HG02852 (cell line): ENCODE measurements at regions not wholly inside any gene's neighbourhood (a gene's known extent, or its start where the extent isn't known, plus 50 kb on each side); places are given as distances from the start of the nearest gene placed in this dataset.
"Not testable (repeated sequence)": the region's sequence is repeated elsewhere in the genome, so short reads cannot be mapped to it uniquely, and the experiment has no call there.

Source experiments
- ATAC-seq: cut with Tn5 transposase; IDR thresholded peaks from one replicate; pipeline ENCODE4 v1.9.1; 2021; ENCODE audit warnings: mild to moderate bottlenecking, moderate library complexity; ENCODE audit not compliant: unreplicated experiment

- ATAC-seq: no peak
Observed at GRCh38 chr14:43755707-43756106, 751.4 kb downstream of the FSCB start.

GRCh38 chr14:43754838-43755237 lies 752.2 kb downstream of the FSCB start:
- ATAC-seq: no peak

DNA sequence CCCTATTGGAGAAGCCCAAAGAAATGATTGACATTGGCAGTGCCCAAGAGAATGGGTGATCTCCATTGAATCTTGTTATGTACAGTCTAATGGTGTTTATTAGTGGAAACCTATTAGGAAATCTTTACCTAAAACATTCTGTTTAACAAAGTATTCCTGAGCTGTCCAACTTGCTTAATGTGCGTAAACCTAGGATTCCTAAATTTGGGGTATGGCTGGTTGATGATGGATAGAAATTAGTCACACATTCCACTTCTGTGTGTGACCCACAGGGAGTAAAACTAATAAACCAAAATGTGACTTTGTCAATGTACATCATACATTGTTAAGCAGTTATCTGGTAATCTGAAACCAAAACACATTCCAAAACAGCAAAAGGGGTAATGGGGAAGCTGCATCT lies 761.3 kb downstream of the FSCB start:
- ATAC-seq: no peak

DNA sequence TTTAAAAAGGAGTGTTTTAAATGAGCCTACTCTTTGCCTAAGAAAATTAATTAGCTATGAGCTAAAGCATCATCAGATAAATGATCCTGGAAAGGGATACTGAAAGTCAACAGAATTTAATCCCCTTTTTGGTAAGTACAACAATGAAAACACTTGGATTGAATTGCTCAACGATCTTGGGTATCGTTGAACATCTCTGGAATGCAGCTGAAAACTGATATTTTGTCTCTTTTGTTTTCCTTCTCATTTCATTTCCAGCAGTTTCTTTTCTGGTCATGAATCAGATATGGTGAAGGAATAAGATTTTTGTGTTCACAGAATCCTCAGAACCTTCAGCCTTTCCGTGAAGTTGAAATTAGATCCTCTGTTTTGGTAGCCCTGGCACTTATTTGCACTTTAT lies 771.2 kb downstream of the FSCB start:
- no peak for ATAC-seq

GRCh38 chr14:43729143-43729542 lies 777.9 kb downstream of the FSCB start:
- no peak for ATAC-seq

GRCh38 chr14:43706900-43707299 lies 800.2 kb downstream of the FSCB start:
- ATAC-seq: no peak

- ATAC-seq: not testable (repeated sequence)
Observed at GRCh38 chr14:43698561-43699284, 808.4 kb downstream of the FSCB start.

GRCh38 chr14:43697003-43697402 lies 810.1 kb downstream of the FSCB start:
- no peak for ATAC-seq

GRCh38 chr14:43692706-43693105 lies 814.4 kb downstream of the FSCB start:
- ATAC-seq: no peak

DNA sequence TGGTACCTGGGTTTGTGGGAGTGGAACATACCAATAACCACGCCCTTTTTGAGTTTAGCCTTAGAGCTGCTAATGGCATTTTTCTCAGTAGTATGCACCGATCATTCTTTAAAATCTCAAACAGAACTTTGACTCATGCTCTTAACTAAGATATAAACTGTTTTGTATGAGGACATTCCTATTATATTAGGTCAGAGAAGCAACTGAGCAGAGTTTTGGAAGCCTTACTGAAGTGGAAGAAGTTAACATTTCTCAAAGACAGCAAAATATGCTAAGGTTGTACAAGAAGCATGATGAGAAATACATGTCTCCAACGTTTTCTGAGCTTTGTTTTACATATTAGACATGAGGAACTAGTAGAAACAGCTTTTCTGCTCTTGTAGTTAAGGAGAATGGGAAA lies 819.2 kb downstream of the FSCB start:
- no peak for ATAC-seq

- ATAC-seq: no peak
Observed at GRCh38 chr14:43677581-43677980, 829.5 kb downstream of the FSCB start.

DNA sequence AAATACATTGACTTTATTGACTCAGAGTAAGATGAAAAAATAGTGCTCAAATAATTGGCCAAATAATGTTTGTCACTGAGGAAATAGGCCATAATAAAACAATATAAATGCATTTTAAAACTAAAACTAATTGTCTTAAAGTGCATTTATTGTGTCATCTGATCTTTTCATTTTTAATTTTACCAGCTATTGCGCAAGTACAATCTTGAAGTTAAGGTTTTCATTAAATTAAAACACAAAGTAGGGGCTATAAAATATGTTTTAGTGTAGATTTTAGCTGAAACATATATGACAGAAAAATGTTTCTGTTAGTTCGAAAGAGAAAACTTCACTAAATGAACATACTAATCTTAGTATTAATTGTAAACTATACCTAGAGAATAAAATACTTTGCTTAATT lies 832.8 kb downstream of the FSCB start:
- no peak for ATAC-seq

GRCh38 chr14:43671716-43672485 lies 835.2 kb downstream of the FSCB start:
- ATAC-seq: no peak

- ATAC-seq: no peak
Observed at GRCh38 chr14:43669355-43669754, 837.7 kb downstream of the FSCB start.

DNA sequence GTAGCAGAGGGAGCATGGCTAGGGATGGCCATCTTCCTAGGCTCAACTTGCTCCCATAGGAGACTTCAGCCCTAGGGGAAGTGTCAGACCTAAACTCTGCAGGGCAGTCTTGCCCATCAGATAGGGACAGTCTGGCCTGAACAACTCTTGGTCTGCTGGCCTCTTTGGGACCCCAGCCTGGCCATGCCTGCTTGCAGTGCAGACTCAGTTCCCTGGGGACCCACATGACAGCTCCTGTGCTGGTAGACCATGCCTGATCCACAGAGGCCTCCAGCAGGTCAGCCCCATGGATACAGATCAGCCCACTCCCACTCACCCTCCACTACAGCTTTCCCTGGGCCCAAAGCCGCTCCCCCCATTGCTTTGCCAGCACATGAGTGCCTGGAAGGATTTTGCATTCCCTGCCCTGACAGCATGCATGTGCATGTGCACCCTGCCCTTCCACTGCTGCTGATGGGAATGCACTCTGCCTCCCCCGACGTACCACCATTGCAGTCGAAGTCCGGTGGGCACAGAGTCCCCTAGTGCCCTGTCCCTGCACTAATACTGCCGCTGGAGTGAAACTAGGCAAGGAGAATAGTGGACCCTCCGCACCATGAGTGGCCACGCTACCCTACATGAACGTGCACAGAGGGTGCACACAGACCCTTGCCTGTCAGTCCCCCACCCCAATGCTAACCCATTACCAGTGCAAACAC lies 841.4 kb downstream of the FSCB start:
- no peak for ATAC-seq

DNA sequence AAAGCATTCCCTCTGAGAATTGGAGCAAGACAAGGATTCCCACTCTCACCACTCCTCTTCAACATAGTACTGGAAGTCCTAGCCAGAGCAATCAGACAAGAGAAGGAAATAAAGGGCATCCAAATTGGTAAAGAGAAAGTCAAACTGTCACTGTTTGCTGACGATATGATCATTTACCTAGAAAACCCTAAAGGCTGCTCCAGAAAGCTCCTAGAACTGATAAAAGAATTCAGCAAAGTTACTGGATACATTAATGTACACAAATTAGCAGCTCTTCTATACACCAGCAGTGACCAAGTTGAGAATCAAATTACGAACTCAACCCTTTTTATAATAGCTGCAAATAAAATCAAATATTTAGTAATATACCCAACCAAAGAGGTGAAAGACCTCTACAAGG lies 851.9 kb downstream of the FSCB start:
- ATAC-seq: not testable (repeated sequence)

DNA sequence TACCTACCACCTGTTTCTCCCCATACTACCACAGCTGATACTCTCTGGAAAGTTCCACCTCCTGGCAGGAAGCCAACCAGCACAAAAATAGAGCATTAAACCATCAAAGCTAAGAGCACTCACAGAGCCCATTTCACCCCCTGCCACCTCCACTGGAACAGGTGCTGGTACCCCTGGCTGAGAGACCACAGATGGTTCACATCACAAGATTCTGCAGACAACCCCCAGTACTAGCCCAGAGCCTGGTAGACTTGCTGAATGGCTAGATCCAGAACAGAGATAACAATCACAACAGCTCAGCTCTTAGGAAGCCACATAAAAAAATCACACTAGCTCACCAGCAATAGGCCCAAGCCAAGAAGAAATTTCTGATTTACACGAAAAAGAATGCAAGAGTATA lies 855.2 kb downstream of the FSCB start:
- ATAC-seq: no peak

DNA sequence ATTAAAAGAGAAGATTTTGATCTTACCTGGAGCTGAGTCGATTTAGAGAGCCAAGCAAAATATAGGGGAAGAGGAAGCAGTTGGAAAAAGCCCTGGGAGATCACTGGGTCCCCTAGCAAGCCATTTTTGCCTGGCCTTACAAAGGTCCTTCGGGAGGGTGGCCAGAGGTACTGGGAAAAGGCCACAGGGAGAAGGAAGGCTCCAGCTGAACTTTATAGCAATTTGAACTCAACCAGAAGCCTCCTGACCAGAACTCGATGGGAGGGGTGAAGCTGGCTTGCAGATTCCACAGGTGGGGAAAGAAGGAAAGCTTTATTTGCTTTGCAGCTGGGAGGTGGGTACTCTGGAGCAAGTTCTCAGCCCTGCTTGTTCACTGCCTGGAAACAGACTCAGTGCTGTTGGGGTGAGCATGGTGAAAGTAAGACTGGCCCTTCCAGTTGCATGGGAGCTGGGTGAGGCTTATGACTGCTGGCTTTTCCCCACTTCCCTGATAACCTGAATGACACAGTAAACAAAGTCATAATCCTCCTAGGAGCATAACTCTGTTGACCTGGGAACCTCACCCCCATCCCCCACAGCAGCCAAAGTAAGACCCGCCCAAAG lies 855.8 kb downstream of the FSCB start:
- ATAC-seq: no peak

GRCh38 chr14:43649508-43649907 lies 857.6 kb downstream of the FSCB start:
- ATAC-seq: no peak

DNA sequence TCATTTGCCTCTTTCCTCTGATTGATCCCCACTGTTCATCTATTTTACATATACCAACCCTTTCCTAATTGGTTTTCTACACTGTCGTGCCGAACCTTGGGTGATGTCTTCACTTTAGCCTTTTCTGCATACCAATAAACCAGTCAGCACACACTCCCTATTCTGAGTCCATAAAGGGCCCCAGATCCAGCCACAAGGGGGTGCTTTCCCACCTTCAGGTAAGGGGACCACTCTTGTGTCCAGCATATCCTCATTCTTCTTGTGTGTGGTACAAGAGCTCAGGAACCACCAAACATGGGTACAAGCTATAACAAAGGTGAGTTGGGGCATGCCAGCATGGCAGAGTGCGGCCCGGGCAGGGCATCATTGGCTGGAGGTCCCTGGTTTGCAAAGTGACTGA lies 859.8 kb downstream of the FSCB start:
- ATAC-seq: no peak

- ATAC-seq: no peak
Observed at GRCh38 chr14:43640718-43641267, 866.3 kb downstream of the FSCB start.
